Trophoblast cell (in vitro differentiated cells and primary cell): ENCODE measurements at regions not wholly inside any gene's neighbourhood (a gene's known extent, or its start where the extent isn't known, plus 50 kb on each side); places are given as distances from the start of the nearest gene placed in this dataset.

Experiments
- DNase-seq, 2 donors: peaks; one replicate each; pipeline ENCODE4 v3.0.0-alpha.2; 2016
- H2AFZ ChIP-seq: 2 replicates; pipeline ENCODE4 v1.6.1; 2013; ENCODE audit warnings: low read length, moderate library complexity, mild to moderate bottlenecking; ENCODE audit not compliant: insufficient read depth, poor library complexity
- H2AK5ac ChIP-seq: 2 replicates; pipeline ENCODE4 v1.6.1; 2013; ENCODE audit warnings: mild to moderate bottlenecking, low read length
- H2BK120ac ChIP-seq: 2 replicates; pipeline ENCODE4 v1.6.1; 2013; ENCODE audit warnings: low read length, mild to moderate bottlenecking, moderate library complexity; ENCODE audit not compliant: insufficient read depth, poor library complexity
- H2BK12ac ChIP-seq: 2 replicates; pipeline ENCODE4 v1.6.1; 2013; ENCODE audit warnings: mild to moderate bottlenecking, low read length, moderate library complexity
- H2BK5ac ChIP-seq: 2 replicates; pipeline ENCODE4 v1.6.1; 2013; ENCODE audit warnings: low read length, low read depth, moderate library complexity, mild to moderate bottlenecking; ENCODE audit not compliant: poor library complexity
- H3K14ac ChIP-seq: 2 replicates; pipeline ENCODE4 v1.6.1; 2013; ENCODE audit warnings: mild to moderate bottlenecking, low read length
- H3K18ac ChIP-seq: 2 replicates; pipeline ENCODE4 v1.6.1; 2013; ENCODE audit warnings: mild to moderate bottlenecking, low read length
- H3K23ac ChIP-seq: 2 replicates; pipeline ENCODE4 v1.6.1; 2013; ENCODE audit warnings: low read length
- H3K27ac ChIP-seq: 2 replicates; pipeline ENCODE4 v1.5.1; 2013; ENCODE audit warnings: low read depth, mild to moderate bottlenecking, inconsistent platforms, low read length, moderate library complexity
- H3K27me3 ChIP-seq: 2 replicates; pipeline ENCODE4 v1.6.1; 2013; ENCODE audit warnings: inconsistent platforms, mild to moderate bottlenecking, low read length, moderate library complexity; ENCODE audit not compliant: insufficient read depth
- H3K36me3 ChIP-seq, 2 experiments: 1 replicate in 1 of 2; 2 replicates in 1 of 2; pipeline ENCODE4 v1.6.1; 2013; ENCODE audit warnings: low read length in 2 of 2, mild to moderate bottlenecking in 2 of 2, moderate library complexity in 1 of 2; ENCODE audit not compliant: insufficient read depth in 2 of 2, control insufficient read depth in 1 of 2
- H3K4ac ChIP-seq: 2 replicates; pipeline ENCODE4 v1.6.1; 2013; ENCODE audit warnings: low read depth, mild to moderate bottlenecking, low read length, moderate library complexity
- H3K4me1 ChIP-seq, 2 experiments: 1 replicate in 1 of 2; 2 replicates in 1 of 2; pipeline ENCODE4 v1.6.1; 2013; ENCODE audit warnings: low read length in 2 of 2, mild to moderate bottlenecking in 2 of 2, moderate library complexity in 1 of 2; ENCODE audit not compliant: insufficient read depth in 2 of 2, control insufficient read depth in 1 of 2
- H3K4me2 ChIP-seq: 2 replicates; pipeline ENCODE4 v1.6.1; 2013; ENCODE audit warnings: inconsistent platforms, mild to moderate bottlenecking, low read length, moderate library complexity
- H3K4me3 ChIP-seq: 2 replicates; pipeline ENCODE4 v1.5.1; 2013; ENCODE audit warnings: mild to moderate bottlenecking, low read depth, low read length, inconsistent platforms
- H3K79me1 ChIP-seq: one replicate; pipeline ENCODE4 v1.6.1; 2013; ENCODE audit warnings: low read length
- H3K79me2 ChIP-seq: 2 replicates; pipeline ENCODE4 v1.6.1; 2013; ENCODE audit warnings: low read length, mild to moderate bottlenecking; ENCODE audit not compliant: control insufficient read depth, insufficient read depth, poor library complexity
- H3K9ac ChIP-seq: 2 replicates; pipeline ENCODE4 v1.6.1; 2013; ENCODE audit warnings: mild to moderate bottlenecking, low read length
- H3K9me3 ChIP-seq: 2 replicates; pipeline ENCODE4 v1.6.1; 2013; ENCODE audit warnings: low read depth, mild to moderate bottlenecking, control low read depth, inconsistent platforms, low read length; ENCODE audit not compliant: insufficient read depth
- H4K12ac ChIP-seq: 2 replicates; pipeline ENCODE4 v1.6.1; 2013; ENCODE audit warnings: low read depth, mild to moderate bottlenecking, low read length, moderate library complexity
- H4K8ac ChIP-seq: 2 replicates; pipeline ENCODE4 v1.6.1; 2013; ENCODE audit warnings: low read depth, mild to moderate bottlenecking, low read length, moderate library complexity
- H4K91ac ChIP-seq: one replicate; pipeline ENCODE4 v1.6.1; 2013; ENCODE audit warnings: low read depth, mild to moderate bottlenecking, low read length, moderate library complexity
- WGBS: extraction: QIAGEN DNeasy Blood & Tissue Kit; methylation state at CpG from one replicate; pipeline ENCODE4 v1.1.7; 2013; ENCODE audit warnings: missing lambda C conversion rate; ENCODE audit not compliant: insufficient read length, insufficient coverage; ENCODE audit errors: extremely low coverage; 5-methylcytosine and 5-hydroxymethylcytosine counted together

GRCh38 chr5:110116539-110116938, 426.8 kb downstream of the MAN2A1 start:
- Histone ChIP-seq H3K27ac (no peak overlapping the region), H3K4ac (no peak overlapping the region), H3K79me1 (no peaks in the 10 kb centered on the region), H3K27me3 (no peaks in the 10 kb centered on the region), H2AFZ (no peak overlapping the region), H2BK12ac (no peak overlapping the region), H3K4me1 (no peaks in the 10 kb centered on the region), H3K79me2 (no peaks in the 10 kb centered on the region), H4K91ac (no peak overlapping the region), H4K8ac (no peak overlapping the region), H4K12ac (no peak overlapping the region), H3K14ac (no peak overlapping the region), H2AK5ac (no peak overlapping the region), H3K4me2 (no peak overlapping the region), H3K18ac (no peak overlapping the region), H3K36me3 (no peaks in the 10 kb centered on the region), H3K23ac (no peak overlapping the region), H2BK120ac (no peak overlapping the region), H2BK5ac (no peak overlapping the region), H3K4me3 (no peak overlapping the region), H3K9me3 (no peaks in the 10 kb centered on the region), H3K9ac (no peak overlapping the region)
- DNase-seq, result no peak
- no CpG with 5 or more reads among the region's 1 CpG for WGBS

- DNase-seq, result no peak
- Histone ChIP-seq H3K36me3 (no peaks in the 10 kb centered on the region), H3K4me1 (no peaks in the 10 kb centered on the region)
These were observed 445.5 kb downstream of the MAN2A1 start for GRCh38 chr5:110134963-110135935.

GRCh38 chr5:110150199-110150598, 460.5 kb downstream of the MAN2A1 start:
- no peak for DNase-seq
- Histone ChIP-seq H4K12ac (no peak overlapping the region), H3K36me3 (no peaks in the 10 kb centered on the region), H3K4me2 (no peak overlapping the region), H3K4me1 (no peaks in the 10 kb centered on the region), H4K91ac (no peak overlapping the region), H3K79me1 (no peaks in the 10 kb centered on the region), H3K9ac (no peak overlapping the region), H3K27me3 (no peaks in the 10 kb centered on the region), H3K9me3 (no peaks in the 10 kb centered on the region), H2BK120ac (no peak overlapping the region), H3K4me3 (no peak overlapping the region), H3K4ac (no peak overlapping the region), H3K79me2 (no peaks in the 10 kb centered on the region), H4K8ac (no peak overlapping the region), H3K18ac (no peak overlapping the region), H2BK5ac (no peak overlapping the region), H2AK5ac (no peak overlapping the region), H3K27ac (no peak overlapping the region), H2AFZ (no peak overlapping the region), H3K14ac (no peak overlapping the region), H3K23ac (no peak overlapping the region), H2BK12ac (no peak overlapping the region)
- WGBS, result no CpG with 5 or more reads among the region's 5 CpGs

More at GRCh38 chr5:110134963-110135935, 445.5 kb downstream of the MAN2A1 start:
- Histone ChIP-seq H2BK12ac (no peak overlapping the region), H3K4me3 (no peak overlapping the region), H3K4ac (no peak overlapping the region), H3K27me3 (no peaks in the 10 kb centered on the region), H3K18ac (no peak overlapping the region), H3K23ac (no peak overlapping the region), H2BK5ac (no peak overlapping the region), H4K8ac (no peak overlapping the region), H4K91ac (no peak overlapping the region), H2BK120ac (no peak overlapping the region), H3K9ac (no peak overlapping the region), H2AK5ac (no peak overlapping the region), H3K4me2 (no peak overlapping the region), H3K27ac (no peak overlapping the region), H3K14ac (no peak overlapping the region), H3K79me2 (no peaks in the 10 kb centered on the region), H4K12ac (no peak overlapping the region), H3K79me1 (no peaks in the 10 kb centered on the region), H3K9me3 (no peaks in the 10 kb centered on the region), H2AFZ (no peak overlapping the region)
- whole genome bisulfite sequencing, result no CpG with 5 or more reads among the region's 11 CpGs

GRCh38 chr5:110159202-110159601, 469.5 kb downstream of the MAN2A1 start:
- DNase-seq, result peak in 1 of 2 donors; percentile 68
- Histone ChIP-seq H4K8ac (no peak overlapping the region), H3K4me2 (no peak overlapping the region), H3K14ac (no peak overlapping the region), H3K4me3 (no peak overlapping the region), H2BK120ac (no peak overlapping the region), H2BK5ac (no peak overlapping the region), H2AK5ac (no peak overlapping the region), H3K27me3 (no peaks in the 10 kb centered on the region), H3K23ac (no peak overlapping the region), H3K18ac (no peak overlapping the region), H3K9me3 (no peaks in the 10 kb centered on the region), H3K4ac (no peak overlapping the region), H3K27ac (no peak overlapping the region), H3K36me3 (no peaks in the 10 kb centered on the region), H3K79me2 (no peaks in the 10 kb centered on the region), H3K79me1 (no peaks in the 10 kb centered on the region), H2BK12ac (no peak overlapping the region), H3K9ac (no peak overlapping the region), H4K12ac (no peak overlapping the region), H4K91ac (no peak overlapping the region), H3K4me1 (no peaks in the 10 kb centered on the region), H2AFZ (no peak overlapping the region)
- no CpG with 5 or more reads among the region's 1 CpG for WGBS
